Activated CD4-positive, alpha-beta T cell treated with anti-CD3 and anti-CD28 coated beads for 1 hour (primary cell): ENCODE measurements at regions not wholly inside any gene's neighbourhood (a gene's known extent, or its start where the extent isn't known, plus 50 kb on each side); places are given as distances from the start of the nearest gene placed in this dataset.
"Not testable (repeated sequence)": the region's sequence is repeated elsewhere in the genome, so short reads cannot be mapped to it uniquely, and the experiment has no call there.

Experiments
- DNase-seq: peaks from one replicate; pipeline ENCODE4 v3.0.0-alpha.2; 2020

DNA sequence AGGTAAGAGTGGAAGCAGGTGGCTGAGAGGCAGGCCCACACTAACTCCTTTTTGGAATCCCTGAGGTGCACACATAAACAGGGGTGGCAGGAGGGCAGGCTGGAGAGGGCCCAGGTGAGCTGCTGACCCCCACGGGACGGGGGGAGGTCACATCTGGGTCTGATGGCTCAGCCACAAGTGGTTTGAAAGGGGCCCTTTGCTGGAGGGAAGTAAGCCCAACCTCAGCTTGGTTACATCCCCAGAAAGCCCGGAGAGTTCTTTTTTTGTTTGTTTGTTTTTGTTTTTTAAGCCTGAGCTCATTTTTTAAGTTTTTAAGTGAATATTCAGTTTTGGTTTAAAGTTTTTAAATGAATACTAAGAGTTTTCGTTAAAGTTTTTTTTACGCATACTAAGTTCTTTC, 72.8 kb upstream of the CUX1 start:
- no peak for DNase-seq

- no peak for DNase-seq
Measured at GRCh38 chr7:101746314-101746713, 71.1 kb upstream of the CUX1 start.

- DNase-seq: no peak
Measured at GRCh38 chr7:101747053-101747878, 70.2 kb upstream of the CUX1 start.

DNA sequence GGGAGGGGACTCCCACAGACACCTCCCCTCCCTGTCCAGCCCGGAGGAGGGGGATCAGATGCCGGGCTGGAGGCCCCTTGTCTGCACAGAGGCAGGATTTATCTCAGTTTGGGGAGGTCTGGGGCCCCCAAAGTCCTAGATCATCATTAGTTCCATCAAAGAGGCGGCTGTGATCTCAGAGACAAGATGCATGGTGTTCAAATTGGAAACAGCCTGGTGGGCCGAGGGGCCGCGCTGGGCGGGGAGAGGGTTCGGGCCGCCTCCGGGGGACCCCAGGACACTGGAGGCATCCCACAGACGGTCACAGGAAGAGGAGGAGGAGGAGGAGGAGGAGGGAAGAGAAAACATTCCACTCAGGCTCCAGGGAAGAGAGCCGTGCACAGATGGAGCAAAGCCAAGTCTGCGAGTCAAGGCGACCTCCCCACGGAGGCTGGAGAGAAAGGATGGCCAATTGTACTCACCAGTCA, 69.5 kb upstream of the CUX1 start:
- no peak for DNase-seq

- no peak for DNase-seq
Measured at GRCh38 chr7:101749891-101750290, 67.5 kb upstream of the CUX1 start.

DNA sequence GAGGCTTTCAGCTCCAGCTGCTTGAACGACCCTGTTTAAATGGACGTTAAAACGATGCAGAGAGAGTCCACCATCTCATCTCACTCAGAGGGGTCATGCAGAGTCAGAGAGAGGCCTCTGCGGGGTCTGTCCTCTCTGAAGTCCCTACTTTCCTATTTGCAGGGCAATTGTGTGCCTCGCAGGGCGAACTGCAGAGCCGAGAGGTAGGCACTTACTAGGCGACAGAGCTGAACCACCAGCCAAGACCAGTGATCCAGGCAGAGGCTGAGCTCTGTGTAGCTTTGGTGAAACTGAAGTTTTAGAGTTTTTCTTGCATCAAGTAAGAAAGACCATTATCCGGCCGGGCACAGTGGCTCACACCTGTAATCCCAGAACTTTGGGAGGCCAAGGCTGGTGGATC, 64.1 kb upstream of the CUX1 start:
- DNase-seq: no peak

- DNase-seq: no peak
Measured at GRCh38 chr7:101754424-101755159, 62.8 kb upstream of the CUX1 start.

GRCh38 chr7:101757879-101758278, 59.5 kb upstream of the CUX1 start:
- no peak for DNase-seq

GRCh38 chr7:101758519-101758918, 58.9 kb upstream of the CUX1 start:
- DNase-seq: not testable (repeated sequence)

DNA sequence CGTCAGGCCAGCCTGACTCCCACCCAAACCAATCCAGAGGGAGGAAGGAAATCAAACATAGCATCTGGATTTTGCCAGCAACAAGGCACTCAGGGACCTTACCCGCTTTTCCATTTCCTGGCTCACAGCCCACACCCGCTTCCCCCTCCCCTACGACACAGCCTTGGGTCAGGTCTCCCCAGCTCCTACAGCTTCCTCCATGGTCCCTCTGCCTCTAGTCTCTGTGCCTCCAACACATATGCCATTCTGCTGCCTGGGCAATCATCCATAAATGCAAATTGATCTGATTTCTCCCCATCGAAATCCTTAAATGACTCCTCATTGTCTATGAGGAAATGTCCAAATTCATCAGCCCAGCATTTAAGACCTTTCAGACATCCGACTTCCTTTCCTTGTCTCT, 53.2 kb upstream of the CUX1 start:
- no peak for DNase-seq

DNA sequence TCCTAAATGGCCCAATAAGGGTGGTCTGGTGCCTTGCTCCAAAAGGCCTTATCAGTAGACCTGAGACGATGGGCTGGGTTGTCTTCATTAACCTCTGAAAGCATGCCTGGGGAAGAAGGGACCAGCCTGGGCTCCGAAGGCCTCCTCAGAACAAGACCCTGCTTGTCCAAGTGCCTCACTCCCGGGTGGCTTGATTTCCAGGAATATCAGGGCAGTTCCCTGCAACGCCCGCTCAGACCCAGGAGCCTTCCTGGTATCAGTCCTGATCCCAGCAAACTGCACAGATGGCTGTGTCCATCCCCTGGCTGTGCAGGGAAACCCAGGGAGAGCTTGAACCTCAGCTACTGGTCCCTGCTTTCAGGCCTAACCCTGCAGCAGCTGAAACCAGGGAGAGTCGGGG, 49.9 kb upstream of the CUX1 start:
- DNase-seq: no peak
